ENCODE measurements at regions not wholly inside any gene's neighbourhood (a gene's known extent, or its start where the extent isn't known, plus 50 kb on each side); places are given as distances from the start of the nearest gene placed in this dataset.
A peak's percentile ranks its signal among the peaks of the same experiment; 100 is the strongest.

DNA sequence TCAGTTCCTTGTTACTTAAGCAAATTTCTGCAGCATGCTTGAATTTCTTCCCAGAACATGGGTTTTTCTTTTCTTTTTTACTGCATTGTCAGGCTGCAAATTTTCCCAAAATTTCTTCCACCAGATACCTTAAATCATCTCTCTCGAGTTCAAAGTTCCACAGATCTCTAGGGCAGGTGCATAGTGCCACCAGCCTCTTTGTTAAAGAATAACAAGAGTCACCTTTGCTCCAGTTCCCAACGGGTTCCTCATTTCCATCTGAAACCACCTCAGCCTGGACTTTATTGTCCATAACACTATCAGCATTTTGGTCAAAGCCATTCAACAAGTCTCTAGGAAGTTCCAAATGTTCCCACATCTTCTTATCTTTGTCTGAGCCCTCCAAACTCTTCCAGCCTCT lies 389.2 kb downstream of the NXPH1 start:
- Histone ChIP-seq H3K9me2 (ENCODE audit: insufficient read depth) (no peaks in the 10 kb centered on the region; the same call in 1 of the 2 replicates), H4K20me1 (ENCODE audit: insufficient read depth) (no peaks in the 10 kb centered on the region), H3K4me2 (no peak overlapping the region), H3K79me2 (ENCODE audit: low read depth) (no peaks in the 10 kb centered on the region), H3K4me3 (no peak overlapping the region), H3F3A (ENCODE audit: insufficient read depth, low read depth) (no peaks in the 10 kb centered on the region), H2AFZ (no peak overlapping the region), H3K4me1 (replicated peaks; ENCODE audit: insufficient read depth) (no peaks in the 10 kb centered on the region), H3K36me3 (ENCODE audit: low read depth) (no peaks in the 10 kb centered on the region), H3K9me3 (ENCODE audit: insufficient read depth, low read depth) (no peaks in the 10 kb centered on the region), H3K27me3 (ENCODE audit: insufficient read depth, low read depth) (no peaks in the 10 kb centered on the region), H3K27ac (no peak overlapping the region)
- POLR2A ChIA-PET (ENCODE audit: unreplicated experiment), result no interaction called here
- no peak for TF ChIP-seq EZH2 (IDR thresholded peaks at IDR 0.05; ENCODE audit: low read depth)
- TF ChIP-seq, protein P1, sequence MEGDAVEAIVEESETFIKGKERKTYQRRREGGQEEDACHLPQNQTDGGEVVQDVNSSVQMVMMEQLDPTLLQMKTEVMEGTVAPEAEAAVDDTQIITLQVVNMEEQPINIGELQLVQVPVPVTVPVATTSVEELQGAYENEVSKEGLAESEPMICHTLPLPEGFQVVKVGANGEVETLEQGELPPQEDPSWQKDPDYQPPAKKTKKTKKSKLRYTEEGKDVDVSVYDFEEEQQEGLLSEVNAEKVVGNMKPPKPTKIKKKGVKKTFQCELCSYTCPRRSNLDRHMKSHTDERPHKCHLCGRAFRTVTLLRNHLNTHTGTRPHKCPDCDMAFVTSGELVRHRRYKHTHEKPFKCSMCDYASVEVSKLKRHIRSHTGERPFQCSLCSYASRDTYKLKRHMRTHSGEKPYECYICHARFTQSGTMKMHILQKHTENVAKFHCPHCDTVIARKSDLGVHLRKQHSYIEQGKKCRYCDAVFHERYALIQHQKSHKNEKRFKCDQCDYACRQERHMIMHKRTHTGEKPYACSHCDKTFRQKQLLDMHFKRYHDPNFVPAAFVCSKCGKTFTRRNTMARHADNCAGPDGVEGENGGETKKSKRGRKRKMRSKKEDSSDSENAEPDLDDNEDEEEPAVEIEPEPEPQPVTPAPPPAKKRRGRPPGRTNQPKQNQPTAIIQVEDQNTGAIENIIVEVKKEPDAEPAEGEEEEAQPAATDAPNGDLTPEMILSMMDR (conservative IDR thresholded peaks at IDR 0.05), result no peak
- intact Hi-C loops (cut with micrococcal nuclease; ENCODE audit: unreplicated experiment), result no loop called here
- BruUV-seq (replicated peaks), result no TSS peak
- CTCF ChIA-PET, result no interaction called here
- no peak for DNase-seq

DNA sequence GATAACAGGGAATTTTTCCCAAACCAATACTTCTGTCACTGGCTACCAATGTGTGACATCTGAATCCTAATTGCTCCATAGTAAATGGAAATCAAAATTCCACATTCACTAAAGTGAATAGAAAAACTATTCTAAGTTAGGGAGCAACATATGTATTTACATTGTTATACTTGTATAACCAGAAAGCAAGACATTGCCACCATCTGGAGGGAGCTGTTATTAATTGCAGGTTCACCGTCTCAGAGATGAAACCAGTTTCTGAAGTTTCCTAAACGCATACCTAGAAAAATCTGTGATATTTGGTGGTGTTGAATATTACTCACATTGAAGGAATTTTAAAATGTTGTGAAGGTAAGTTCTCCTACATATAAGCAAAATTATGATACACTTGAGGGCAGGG lies 390.1 kb downstream of the NXPH1 start:
- no peak overlapping the region for H3K4me2 ChIP-seq
- CTCF ChIA-PET, result no interaction called here
- POLR2A ChIA-PET (ENCODE audit: unreplicated experiment), result no interaction called here

DNA sequence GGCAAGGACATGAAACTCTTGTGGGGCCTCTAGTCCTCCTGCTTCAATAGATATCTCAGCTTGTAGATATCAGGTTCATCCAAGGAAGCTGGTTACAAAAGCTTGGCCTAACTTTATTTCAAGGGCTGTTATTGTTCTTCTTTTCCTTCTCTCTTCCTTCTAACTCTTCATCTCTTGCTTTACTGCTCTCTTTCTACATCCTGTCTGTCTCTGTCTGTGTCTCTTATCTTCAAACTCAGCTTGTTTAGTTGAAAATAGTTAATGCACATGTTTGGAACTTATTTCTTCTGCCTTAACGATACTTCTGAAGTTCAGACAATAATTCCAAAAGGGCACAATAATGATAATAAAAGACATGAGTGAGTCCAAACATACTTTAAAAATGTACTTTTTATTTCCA lies 393.9 kb downstream of the NXPH1 start:
- CTCF ChIA-PET, result no interaction called here
- no peaks in the 10 kb centered on the region for H3K27me3 ChIP-seq (ENCODE audit: insufficient read depth, low read depth)

More for the DNA sequence above, 390.1 kb downstream of the NXPH1 start:
- no TSS peak for BruUV-seq (replicated peaks)
- H3K27ac ChIP-seq, result no peak overlapping the region
- TF ChIP-seq, protein P1 (conservative IDR thresholded peaks at IDR 0.05), result 0 out of 2 replicates have a peak, but pooled peaks have one; percentile 17
- no peak for TF ChIP-seq EZH2 (IDR thresholded peaks at IDR 0.05; ENCODE audit: low read depth)
- no peak for DNase-seq
- intact Hi-C loops (cut with micrococcal nuclease; ENCODE audit: unreplicated experiment), result no loop called here
- H3K9me2 ChIP-seq (ENCODE audit: insufficient read depth), result no peaks in the 10 kb centered on the region; the same call in 1 of the 2 replicates
- H3K4me1 ChIP-seq (replicated peaks; ENCODE audit: insufficient read depth), result no peaks in the 10 kb centered on the region
- no peaks in the 10 kb centered on the region for H4K20me1 ChIP-seq (ENCODE audit: insufficient read depth)
- no peaks in the 10 kb centered on the region for H3K9me3 ChIP-seq (ENCODE audit: insufficient read depth, low read depth)
- no peaks in the 10 kb centered on the region for H3K79me2 ChIP-seq (ENCODE audit: low read depth)
- no peak overlapping the region for H3K4me3 ChIP-seq
- no peaks in the 10 kb centered on the region for H3K27me3 ChIP-seq (ENCODE audit: insufficient read depth, low read depth)
- no peaks in the 10 kb centered on the region for H3K36me3 ChIP-seq (ENCODE audit: low read depth)
- no peaks in the 10 kb centered on the region for H3F3A ChIP-seq (ENCODE audit: insufficient read depth, low read depth)
- no peak overlapping the region for H2AFZ ChIP-seq

More for the DNA sequence above, 393.9 kb downstream of the NXPH1 start:
- DNase-seq, result no peak
- Histone ChIP-seq H3K9me2 (ENCODE audit: insufficient read depth) (no peaks in the 10 kb centered on the region; the same call in 1 of the 2 replicates), H3F3A (ENCODE audit: insufficient read depth, low read depth) (no peaks in the 10 kb centered on the region), H3K27ac (no peak overlapping the region), H3K79me2 (ENCODE audit: low read depth) (no peaks in the 10 kb centered on the region), H3K4me3 (no peak overlapping the region), H3K9me3 (ENCODE audit: insufficient read depth, low read depth) (no peaks in the 10 kb centered on the region), H3K4me1 (replicated peaks; ENCODE audit: insufficient read depth) (no peaks in the 10 kb centered on the region), H3K36me3 (ENCODE audit: low read depth) (no peaks in the 10 kb centered on the region), H2AFZ (0 out of 2 replicates have a peak overlapping the region, but pooled peaks have one; percentile 7), H4K20me1 (ENCODE audit: insufficient read depth) (no peaks in the 10 kb centered on the region), H3K4me2 (no peak overlapping the region)
- intact Hi-C loops (cut with micrococcal nuclease; ENCODE audit: unreplicated experiment), result no loop called here
- POLR2A ChIA-PET (ENCODE audit: unreplicated experiment), result no interaction called here
- no peak for TF ChIP-seq EZH2 (IDR thresholded peaks at IDR 0.05; ENCODE audit: low read depth)
- TF ChIP-seq, protein P1 (conservative IDR thresholded peaks at IDR 0.05), result no peak
- BruUV-seq (replicated peaks), result no TSS peak
